SK-N-SH treated with all-trans-retinoic acid at 6 μM for 48 hours (cell line): ENCODE measurements at regions not wholly inside any gene's neighbourhood (a gene's known extent, or its start where the extent isn't known, plus 50 kb on each side); places are given as distances from the start of the nearest gene placed in this dataset.

Experiments
- ARNTL ChIP-seq: fragments of 450-650 bp; formaldehyde crosslinking; IDR thresholded peaks from 2 replicates; pipeline ENCODE4 v1.5.0; 2020; ENCODE audit warnings: low read depth, mild to moderate bottlenecking, moderate library complexity, borderline replicate concordance
- ESRRG ChIP-seq: fragments of 250-450 bp; sonication (Bioruptor Pico); IDR thresholded peaks from 2 replicates; pipeline ENCODE4 v1.6.1; 2021; ENCODE audit warnings: mild to moderate bottlenecking
- RARB ChIP-seq: fragments of 250-450 bp; sonication (Bioruptor Pico); IDR thresholded peaks from 2 replicates; pipeline ENCODE4 v1.8.0; 2021; ENCODE audit warnings: mild to moderate bottlenecking, moderate library complexity
- ZC3H10 ChIP-seq: fragments of 250-450 bp; sonication (Bioruptor Pico); IDR thresholded peaks from 2 replicates; pipeline ENCODE4 v1.5.1; 2021; ENCODE audit warnings: mild to moderate bottlenecking, moderate library complexity
- ZFP3 ChIP-seq: fragments of 250-450 bp; sonication (Bioruptor Pico); IDR thresholded peaks from 2 replicates; pipeline ENCODE4 v1.5.0; 2020; ENCODE audit warnings: mild to moderate bottlenecking, moderate library complexity
- ZFP30 ChIP-seq: fragments of 450-650 bp; formaldehyde crosslinking; IDR thresholded peaks from 2 replicates; pipeline ENCODE4 v1.5.0; 2022; ENCODE audit warnings: mild to moderate bottlenecking, moderate library complexity
- ZNF565 ChIP-seq: fragments of 450-650 bp; formaldehyde crosslinking; conservative IDR thresholded peaks from 2 replicates; pipeline ENCODE4 v1.5.0; 2020; ENCODE audit warnings: low read depth, mild to moderate bottlenecking, moderate library complexity
- TF ChIP-seq, protein P1 (sequence below): fragments of 250-450 bp; sonication (Bioruptor Pico); IDR thresholded peaks from 2 replicates; pipeline ENCODE4 v1.5.1; 2020; ENCODE audit warnings: low read depth, mild to moderate bottlenecking, moderate library complexity
- TF ChIP-seq, protein P2 (sequence below): fragments of 250-450 bp; sonication (Bioruptor Pico); IDR thresholded peaks from 2 replicates; pipeline ENCODE4 v1.8.0; 2021; ENCODE audit warnings: low read depth, mild to moderate bottlenecking, moderate library complexity, borderline replicate concordance

DNA sequence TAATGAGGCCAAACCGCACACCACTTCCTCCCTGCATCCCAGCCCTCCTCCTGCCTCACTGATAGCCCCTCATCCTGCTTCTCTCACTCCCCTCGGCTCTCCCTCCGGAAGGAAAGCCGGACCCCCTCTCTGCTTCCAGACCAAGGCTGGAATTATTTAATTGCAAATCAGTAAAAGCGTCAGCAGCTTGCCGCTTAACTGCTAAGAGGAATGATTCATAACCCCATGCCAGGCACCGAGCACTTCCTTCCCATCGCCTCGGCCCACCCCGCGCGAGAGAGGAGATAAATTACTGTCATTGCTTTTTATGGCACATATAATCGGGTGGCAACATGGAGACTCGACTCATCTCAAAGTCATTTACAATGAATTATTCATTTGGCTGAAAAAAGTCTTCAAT, 77.3 kb downstream of the UBIAD1 start:
- TF ChIP-seq RARB (no peak), ZFP30 (CRISPR knock-in tag) (no peak), ZNF565 (CRISPR knock-in tag) (no peak), ESRRG (CRISPR knock-in tag) (no peak), ZC3H10 (no peak), ZFP3 (no peak), ARNTL (CRISPR knock-in tag) (no peak)
- TF ChIP-seq, protein P1, sequence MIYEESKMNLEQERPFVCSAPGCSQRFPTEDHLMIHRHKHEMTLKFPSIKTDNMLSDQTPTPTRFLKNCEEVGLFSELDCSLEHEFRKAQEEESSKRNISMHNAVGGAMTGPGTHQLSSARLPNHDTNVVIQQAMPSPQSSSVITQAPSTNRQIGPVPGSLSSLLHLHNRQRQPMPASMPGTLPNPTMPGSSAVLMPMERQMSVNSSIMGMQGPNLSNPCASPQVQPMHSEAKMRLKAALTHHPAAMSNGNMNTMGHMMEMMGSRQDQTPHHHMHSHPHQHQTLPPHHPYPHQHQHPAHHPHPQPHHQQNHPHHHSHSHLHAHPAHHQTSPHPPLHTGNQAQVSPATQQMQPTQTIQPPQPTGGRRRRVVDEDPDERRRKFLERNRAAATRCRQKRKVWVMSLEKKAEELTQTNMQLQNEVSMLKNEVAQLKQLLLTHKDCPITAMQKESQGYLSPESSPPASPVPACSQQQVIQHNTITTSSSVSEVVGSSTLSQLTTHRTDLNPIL: no peak
- TF ChIP-seq, protein P2, sequence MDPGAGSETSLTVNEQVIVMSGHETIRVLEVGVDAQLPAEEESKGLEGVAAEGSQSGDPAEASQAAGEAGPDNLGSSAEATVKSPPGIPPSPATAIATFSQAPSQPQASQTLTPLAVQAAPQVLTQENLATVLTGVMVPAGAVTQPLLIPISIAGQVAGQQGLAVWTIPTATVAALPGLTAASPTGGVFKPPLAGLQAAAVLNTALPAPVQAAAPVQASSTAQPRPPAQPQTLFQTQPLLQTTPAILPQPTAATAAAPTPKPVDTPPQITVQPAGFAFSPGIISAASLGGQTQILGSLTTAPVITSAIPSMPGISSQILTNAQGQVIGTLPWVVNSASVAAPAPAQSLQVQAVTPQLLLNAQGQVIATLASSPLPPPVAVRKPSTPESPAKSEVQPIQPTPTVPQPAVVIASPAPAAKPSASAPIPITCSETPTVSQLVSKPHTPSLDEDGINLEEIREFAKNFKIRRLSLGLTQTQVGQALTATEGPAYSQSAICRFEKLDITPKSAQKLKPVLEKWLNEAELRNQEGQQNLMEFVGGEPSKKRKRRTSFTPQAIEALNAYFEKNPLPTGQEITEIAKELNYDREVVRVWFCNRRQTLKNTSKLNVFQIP (CRISPR knock-in tag): no peak
